ENCODE measurements at regions not wholly inside any gene's neighbourhood (a gene's known extent, or its start where the extent isn't known, plus 50 kb on each side); places are given as distances from the start of the nearest gene placed in this dataset.

DNA sequence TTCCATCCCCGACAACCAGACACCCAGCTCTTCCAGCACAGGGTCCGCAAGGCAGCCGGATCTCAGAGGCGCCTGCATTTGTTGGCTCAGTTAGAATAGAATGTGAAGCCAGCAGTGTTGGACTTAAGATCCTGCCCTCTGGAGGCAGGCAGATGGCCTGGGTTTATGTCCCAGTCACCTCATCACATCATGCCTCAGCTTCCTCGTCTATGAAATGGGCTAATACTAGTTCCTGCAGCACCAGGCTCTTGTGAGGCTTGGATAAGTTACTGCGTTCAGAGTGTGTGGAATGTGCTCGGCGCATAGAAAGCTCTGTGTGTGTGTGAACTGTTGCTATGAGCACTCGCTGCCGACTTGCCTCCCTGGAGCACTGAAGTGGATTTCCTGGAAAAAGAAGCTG, 202.5 kb upstream of the GPR26 start:
- no peak overlapping the region for H3K27ac ChIP-seq (ENCODE audit: low read depth, low read length)
- POLR2A ChIA-PET, result no interaction called here
- DNase-seq (ENCODE audit: low read depth, low spot score), result no peak
- CTCF ChIA-PET, result no interaction called here
- H3K27me3 ChIP-seq (ENCODE audit: control insufficient read depth, insufficient read depth, low read length), result no peaks in the 10 kb centered on the region
- H3K9me3 ChIP-seq (ENCODE audit: control insufficient read depth, insufficient read depth, low read length), result peaks cover 54% of the 10 kb centered on the region
- H3K4me3 ChIP-seq (ENCODE audit: low read depth, low read length), result no peak overlapping the region
- TF ChIP-seq, protein P1, sequence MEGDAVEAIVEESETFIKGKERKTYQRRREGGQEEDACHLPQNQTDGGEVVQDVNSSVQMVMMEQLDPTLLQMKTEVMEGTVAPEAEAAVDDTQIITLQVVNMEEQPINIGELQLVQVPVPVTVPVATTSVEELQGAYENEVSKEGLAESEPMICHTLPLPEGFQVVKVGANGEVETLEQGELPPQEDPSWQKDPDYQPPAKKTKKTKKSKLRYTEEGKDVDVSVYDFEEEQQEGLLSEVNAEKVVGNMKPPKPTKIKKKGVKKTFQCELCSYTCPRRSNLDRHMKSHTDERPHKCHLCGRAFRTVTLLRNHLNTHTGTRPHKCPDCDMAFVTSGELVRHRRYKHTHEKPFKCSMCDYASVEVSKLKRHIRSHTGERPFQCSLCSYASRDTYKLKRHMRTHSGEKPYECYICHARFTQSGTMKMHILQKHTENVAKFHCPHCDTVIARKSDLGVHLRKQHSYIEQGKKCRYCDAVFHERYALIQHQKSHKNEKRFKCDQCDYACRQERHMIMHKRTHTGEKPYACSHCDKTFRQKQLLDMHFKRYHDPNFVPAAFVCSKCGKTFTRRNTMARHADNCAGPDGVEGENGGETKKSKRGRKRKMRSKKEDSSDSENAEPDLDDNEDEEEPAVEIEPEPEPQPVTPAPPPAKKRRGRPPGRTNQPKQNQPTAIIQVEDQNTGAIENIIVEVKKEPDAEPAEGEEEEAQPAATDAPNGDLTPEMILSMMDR (IDR thresholded peaks at IDR 0.05; ENCODE audit: low read depth, low read length), result no peak

DNA sequence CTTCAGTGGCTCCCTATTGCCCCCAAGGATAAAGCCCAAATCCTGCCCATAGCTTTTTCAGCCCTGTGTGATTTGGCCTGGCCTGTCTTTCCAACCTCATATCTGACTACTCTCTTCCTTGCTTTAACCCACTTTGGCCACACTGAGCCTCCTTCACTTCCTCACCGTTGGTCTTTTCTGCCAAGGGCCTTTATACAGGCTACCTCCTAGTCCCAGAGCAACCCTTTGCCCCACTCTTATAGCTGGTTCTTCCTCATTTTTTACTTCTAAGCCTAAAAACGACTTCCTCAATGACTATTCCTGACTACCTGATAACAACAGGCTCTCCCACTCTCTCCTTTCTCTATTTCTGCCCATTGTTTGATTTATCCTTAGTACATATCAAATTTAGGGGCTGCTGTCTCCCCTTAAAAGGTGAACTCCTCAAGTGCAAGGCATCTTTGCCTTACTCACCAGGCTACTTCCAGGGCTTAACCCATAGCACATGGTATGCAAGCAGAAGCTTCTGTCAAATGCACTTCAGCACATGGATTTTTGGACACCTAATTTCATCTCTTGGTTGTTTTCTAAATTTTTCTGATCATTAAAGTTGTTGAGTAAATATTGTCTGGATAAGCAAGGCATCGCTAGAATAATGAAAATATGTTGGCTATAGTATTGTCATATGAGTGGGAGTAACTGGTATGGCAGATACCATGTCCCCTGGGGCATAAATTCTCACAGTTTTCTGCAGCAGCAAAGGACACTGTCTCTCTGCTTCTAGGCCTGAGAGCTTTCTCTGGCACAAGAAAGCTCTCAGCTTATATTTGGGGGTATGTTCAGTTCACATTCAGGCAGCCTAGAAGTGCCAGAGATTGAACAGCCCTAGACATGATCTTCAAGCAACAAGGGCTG, 201.5 kb upstream of the GPR26 start:
- CTCF ChIA-PET, result no interaction called here

DNA sequence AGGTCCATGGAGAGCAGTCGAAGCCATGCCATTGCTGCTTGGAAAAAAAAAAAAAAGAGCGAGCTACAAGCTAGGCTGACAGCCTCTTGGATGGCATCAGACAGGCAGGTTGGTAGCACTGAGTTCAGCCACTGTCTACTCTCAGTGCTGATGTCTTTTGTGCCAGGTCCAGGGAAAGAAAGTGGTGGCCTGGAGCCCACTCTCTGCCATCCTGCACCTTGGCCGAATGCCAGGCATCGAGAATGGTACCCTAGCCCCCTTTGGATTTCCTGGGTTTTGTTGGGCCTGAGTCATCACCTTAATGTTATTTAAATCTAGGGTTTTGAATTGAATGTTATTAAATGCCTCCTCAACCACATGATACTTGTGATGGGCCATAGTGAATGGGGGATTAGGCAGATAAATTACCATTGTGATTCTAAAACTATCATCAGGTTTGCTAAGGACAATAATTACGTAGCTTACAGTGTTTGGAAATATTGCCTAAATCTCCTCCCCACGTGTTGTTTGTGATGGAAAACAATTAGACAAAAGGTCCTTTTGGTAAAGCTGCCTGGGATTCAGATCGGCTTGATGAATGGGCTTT, 195.7 kb upstream of the GPR26 start:
- no peak overlapping the region for H3K4me3 ChIP-seq (ENCODE audit: low read depth, low read length)
- no peak for DNase-seq (ENCODE audit: low read depth, low spot score)
- H3K27me3 ChIP-seq (ENCODE audit: control insufficient read depth, insufficient read depth, low read length), result no peaks in the 10 kb centered on the region
- H3K27ac ChIP-seq (ENCODE audit: low read depth, low read length), result no peak overlapping the region
- TF ChIP-seq, protein P1 (IDR thresholded peaks at IDR 0.05; ENCODE audit: low read depth, low read length), result no peak
- ChIA-PET CTCF (no interaction called here), POLR2A (no interaction called here)
- peaks cover 46% of the 10 kb centered on the region for H3K9me3 ChIP-seq (ENCODE audit: control insufficient read depth, insufficient read depth, low read length)

More for the DNA sequence above, 201.5 kb upstream of the GPR26 start:
- Histone ChIP-seq H3K4me3 (ENCODE audit: low read depth, low read length) (no peak overlapping the region), H3K27ac (ENCODE audit: low read depth, low read length) (no peak overlapping the region), H3K9me3 (ENCODE audit: control insufficient read depth, insufficient read depth, low read length) (peaks cover 45% of the 10 kb centered on the region), H3K27me3 (ENCODE audit: control insufficient read depth, insufficient read depth, low read length) (no peaks in the 10 kb centered on the region)
- POLR2A ChIA-PET, result no interaction called here
- no peak for DNase-seq (ENCODE audit: low read depth, low spot score)
- TF ChIP-seq, protein P1 (IDR thresholded peaks at IDR 0.05; ENCODE audit: low read depth, low read length), result no peak

DNA sequence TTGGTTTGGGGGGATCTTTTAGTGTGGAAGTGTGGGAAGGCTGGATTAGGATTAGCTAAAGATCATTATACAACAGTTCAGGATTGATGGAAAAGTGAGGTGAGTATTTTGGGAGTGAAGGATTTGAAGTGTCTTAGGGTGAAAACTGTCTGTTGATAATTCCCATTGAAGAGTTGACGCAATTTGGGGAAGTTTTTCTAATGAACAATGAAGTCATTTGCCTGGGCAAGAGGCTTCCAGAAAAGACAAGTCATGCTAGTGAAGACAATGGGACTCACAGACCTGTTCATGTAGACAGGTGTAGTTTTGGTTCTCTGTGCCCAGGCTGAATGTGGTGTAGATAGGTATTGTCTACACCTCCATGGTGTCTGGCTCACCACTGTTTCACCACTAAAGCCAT, 194.3 kb upstream of the GPR26 start:
- Histone ChIP-seq H3K27me3 (ENCODE audit: control insufficient read depth, insufficient read depth, low read length) (no peaks in the 10 kb centered on the region), H3K9me3 (ENCODE audit: control insufficient read depth, insufficient read depth, low read length) (peaks cover 48% of the 10 kb centered on the region), H3K4me3 (ENCODE audit: low read depth, low read length) (no peak overlapping the region), H3K27ac (ENCODE audit: low read depth, low read length) (no peak overlapping the region)
- ChIA-PET POLR2A (no interaction called here), CTCF (no interaction called here)
- TF ChIP-seq, protein P1 (IDR thresholded peaks at IDR 0.05; ENCODE audit: low read depth, low read length), result no peak
- DNase-seq (ENCODE audit: low read depth, low spot score), result no peak

DNA sequence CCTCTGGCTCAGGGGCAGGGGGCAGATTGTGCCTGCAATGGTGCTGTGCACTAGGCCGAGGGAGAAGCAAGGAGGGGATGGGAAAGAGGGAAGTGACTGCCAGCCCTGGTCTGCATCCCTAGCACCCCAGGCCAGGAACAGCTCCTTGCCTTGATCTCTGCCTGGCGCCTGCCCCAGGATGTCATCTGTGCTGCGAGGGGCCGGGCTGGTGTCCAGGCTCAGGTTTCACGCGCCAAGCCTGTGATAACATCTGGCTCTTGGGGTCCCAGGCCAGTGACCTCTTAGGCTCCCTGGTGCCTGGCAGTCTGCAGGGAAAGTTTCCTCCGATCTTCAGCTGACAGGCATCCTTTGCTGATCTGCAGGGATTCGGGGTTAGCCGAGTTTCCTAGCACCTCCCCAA, 193.5 kb upstream of the GPR26 start:
- TF ChIP-seq, protein P1 (IDR thresholded peaks at IDR 0.05; ENCODE audit: low read depth, low read length), result no peak
- no peak for DNase-seq (ENCODE audit: low read depth, low spot score)
- Histone ChIP-seq H3K4me3 (ENCODE audit: low read depth, low read length) (no peak overlapping the region), H3K9me3 (ENCODE audit: control insufficient read depth, insufficient read depth, low read length) (peaks cover 41% of the 10 kb centered on the region), H3K27ac (ENCODE audit: low read depth, low read length) (no peak overlapping the region), H3K27me3 (ENCODE audit: control insufficient read depth, insufficient read depth, low read length) (no peaks in the 10 kb centered on the region)
- POLR2A ChIA-PET, result no interaction called here
- CTCF ChIA-PET, result no interaction called here

Measured in AG04450 (cell line).